NB4 (cell line): ENCODE measurements at regions not wholly inside any gene's neighbourhood (a gene's known extent, or its start where the extent isn't known, plus 50 kb on each side); places are given as distances from the start of the nearest gene placed in this dataset.
"Not testable (repeated sequence)": the region's sequence is repeated elsewhere in the genome, so short reads cannot be mapped to it uniquely, and the experiment has no call there.

Experiments used
- DNase-seq: peaks from one replicate; pipeline ENCODE4 v3.0.0; 2010; ENCODE audit warnings: low read depth
- H3K4me3 ChIP-seq: one replicate; pipeline ENCODE4 v1.5.1; 2011; ENCODE audit warnings: mild to moderate bottlenecking, low read depth, low read length, moderate library complexity
- CTCF ChIP-seq: IDR thresholded peaks from one replicate; pipeline ENCODE4 v1.5.1; 2012; ENCODE audit warnings: low read depth, low read length
- MAX ChIP-seq: IDR thresholded peaks from 2 replicates; pipeline ENCODE4 v1.6.1; 2011; ENCODE audit warnings: low read depth, low read length
- MYC ChIP-seq: IDR thresholded peaks from 2 replicates; pipeline ENCODE4 v1.6.1; 2011; ENCODE audit warnings: low read depth, low read length
- POLR2A ChIP-seq: IDR thresholded peaks from 2 replicates; pipeline ENCODE4 v1.6.1; 2011; ENCODE audit warnings: mild to moderate bottlenecking; ENCODE audit not compliant: insufficient read length; ENCODE audit errors: extremely low read depth

GRCh38 chr14:58746701-58747100 lies 108.9 kb downstream of the DACT1 start:
- no peak for DNase-seq
- no peak overlapping the region for H3K4me3 ChIP-seq
- no peak for TF ChIP-seq MYC
- no peak for TF ChIP-seq POLR2A
- no peak for TF ChIP-seq MAX
- no peak for TF ChIP-seq CTCF

- DNase-seq, result peak; percentile 96
- no peak overlapping the region for H3K4me3 ChIP-seq
These were observed 109.4 kb downstream of the DACT1 start for GRCh38 chr14:58747181-58747580.

DNA sequence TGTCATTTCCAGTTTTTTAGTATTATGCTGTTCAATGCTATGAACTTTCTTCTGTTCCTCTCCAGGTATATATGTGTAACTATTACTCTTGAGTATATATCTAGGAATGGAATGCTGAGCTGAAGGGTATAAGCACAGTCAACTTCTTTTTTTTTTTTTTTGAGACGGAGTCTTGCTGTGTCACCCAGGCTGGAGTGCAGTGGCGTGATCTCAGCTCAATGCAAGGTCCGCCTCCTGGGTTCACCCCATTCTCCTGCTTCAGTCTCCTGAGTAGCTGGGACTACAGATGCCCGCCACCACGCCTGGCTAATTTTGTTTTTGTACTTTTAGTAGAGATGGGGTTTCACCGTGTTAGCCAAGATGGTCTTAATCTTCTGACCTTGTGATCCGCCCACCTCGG lies 110.5 kb downstream of the DACT1 start:
- DNase-seq, H3K4me3 ChIP-seq: not testable (repeated sequence)

More at GRCh38 chr14:58747181-58747580, 109.4 kb downstream of the DACT1 start:
- TF ChIP-seq MYC (no peak; the same call in 1 of the 2 replicates), MAX (0 out of 2 replicates have a peak, but pooled peaks have one; percentile 33), POLR2A (no peak), CTCF (no peak)

DNA sequence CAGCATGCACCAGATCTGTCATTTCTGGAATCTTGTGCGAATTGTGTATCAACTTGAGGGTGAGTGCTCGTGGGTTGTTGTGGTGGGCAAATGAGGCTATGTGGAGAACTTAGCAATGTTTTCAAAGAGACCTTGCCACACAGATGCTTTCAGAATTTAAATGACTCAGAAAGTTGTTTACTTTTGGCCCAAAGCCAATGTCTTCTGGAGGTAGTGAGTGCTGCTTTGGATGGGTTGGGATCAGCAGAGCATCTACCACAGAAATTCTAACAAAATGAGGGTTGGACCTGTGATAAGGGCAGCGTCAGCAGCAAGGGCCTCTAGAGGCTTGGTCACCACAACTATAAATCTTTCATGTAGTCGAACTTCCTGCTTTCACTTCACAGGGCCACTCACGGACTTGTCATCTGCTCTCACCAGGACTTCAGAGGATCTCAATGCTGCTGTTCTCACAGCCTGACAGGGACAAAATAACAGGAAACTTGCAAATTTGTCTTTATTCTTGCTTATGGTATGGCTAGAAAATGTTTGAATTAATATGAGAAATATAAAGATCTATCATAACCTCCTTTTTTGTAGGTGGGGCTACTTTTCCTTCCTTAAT lies 111.4 kb downstream of the DACT1 start:
- peak; percentile 89 for DNase-seq
- H3K4me3 ChIP-seq, result no peak overlapping the region
- TF ChIP-seq MAX (peak; percentile 4; the same call in 1 of the 2 replicates), MYC (no peak)

DNA sequence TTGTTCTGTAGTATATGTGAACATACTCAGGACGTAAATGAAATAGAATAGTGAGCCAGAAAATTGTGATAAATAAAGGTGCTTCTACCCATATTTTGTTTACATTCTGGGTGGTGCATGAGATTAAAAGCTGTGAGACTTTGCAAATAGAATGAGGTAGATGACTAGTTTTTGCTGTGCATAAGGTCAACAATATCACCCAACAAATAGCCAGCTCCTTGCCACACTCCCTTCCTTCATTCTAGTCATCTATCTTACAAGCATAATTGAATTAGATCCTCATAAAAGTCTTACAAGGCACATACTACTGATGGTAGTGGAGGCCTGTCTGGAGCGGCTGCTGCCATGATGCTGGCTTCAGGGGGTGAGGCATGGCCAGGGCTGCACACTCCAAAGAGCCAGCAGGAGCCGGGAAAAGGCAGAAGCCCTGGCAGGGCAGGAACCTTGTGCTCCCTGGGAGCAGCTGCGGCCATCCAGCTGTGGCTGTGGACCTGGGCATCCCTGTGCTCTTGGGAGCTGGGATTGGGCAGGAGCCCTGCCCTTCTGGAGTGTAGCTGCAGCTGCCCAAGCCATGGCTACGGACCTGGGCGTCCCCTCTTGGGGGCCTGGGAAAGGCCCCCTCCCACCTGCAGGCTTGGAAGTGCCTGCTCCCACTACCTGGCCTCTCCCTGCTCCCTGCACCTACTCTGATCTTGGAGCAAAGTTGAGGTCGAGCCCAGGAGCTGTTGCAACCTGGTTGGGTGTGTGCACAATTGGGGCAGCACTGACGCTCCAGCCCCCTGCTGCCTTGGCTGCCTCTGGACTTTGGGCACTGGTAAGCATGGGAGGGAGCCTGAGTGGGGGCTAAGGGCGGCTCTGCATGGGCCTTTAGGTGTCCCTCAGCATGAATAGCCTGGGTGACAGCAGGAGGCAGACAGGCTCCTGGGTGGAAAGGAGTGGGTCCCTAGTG lies 112.8 kb downstream of the DACT1 start:
- no peak overlapping the region for H3K4me3 ChIP-seq
- TF ChIP-seq MYC, result no peak
- no peak for TF ChIP-seq POLR2A
- no peak for TF ChIP-seq MAX
- TF ChIP-seq CTCF, result no peak
- no peak for DNase-seq

- H3K4me3 ChIP-seq, result no peak overlapping the region
- no peak for TF ChIP-seq CTCF
- TF ChIP-seq MYC, result no peak
- TF ChIP-seq MAX, result no peak
- TF ChIP-seq POLR2A, result no peak
- no peak for DNase-seq
These were observed 114.0 kb downstream of the DACT1 start for GRCh38 chr14:58751788-58752187.
